Hematopoietic multipotent progenitor cell treated with erythropoietin and hydrocortisone succinate and interleukin-3 and kit ligand, for 8 days (in vitro differentiated cells): ENCODE measurements at regions not wholly inside any gene's neighbourhood (a gene's known extent, or its start where the extent isn't known, plus 50 kb on each side); places are given as distances from the start of the nearest gene placed in this dataset.
"Not testable (repeated sequence)": the region's sequence is repeated elsewhere in the genome, so short reads cannot be mapped to it uniquely, and the experiment has no call there.

Source experiments
- DNase-seq: peaks from one replicate; pipeline ENCODE4 v3.0.0-alpha.2; 2015

DNA sequence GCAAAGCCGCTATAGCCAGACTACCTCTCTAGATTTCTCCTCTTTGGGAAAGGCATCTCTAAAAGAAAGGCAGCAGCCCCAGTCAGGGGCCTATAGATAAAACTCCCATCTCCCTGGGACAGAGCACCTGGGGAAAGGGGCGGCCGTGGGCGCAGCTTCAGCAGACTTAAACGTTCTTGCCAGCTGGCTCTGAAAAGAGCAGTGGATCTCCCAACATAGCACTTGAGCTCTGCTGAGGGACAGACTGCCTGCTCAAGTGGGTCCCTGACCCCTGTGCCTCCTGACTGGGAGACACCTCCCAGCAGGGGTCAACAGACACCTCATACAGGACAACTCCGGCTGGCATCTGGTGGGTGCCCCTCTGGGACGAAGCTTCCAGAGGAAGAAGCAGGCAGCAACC is 276.5 kb downstream of the CD109 start:
- DNase-seq = not testable (repeated sequence)

DNA sequence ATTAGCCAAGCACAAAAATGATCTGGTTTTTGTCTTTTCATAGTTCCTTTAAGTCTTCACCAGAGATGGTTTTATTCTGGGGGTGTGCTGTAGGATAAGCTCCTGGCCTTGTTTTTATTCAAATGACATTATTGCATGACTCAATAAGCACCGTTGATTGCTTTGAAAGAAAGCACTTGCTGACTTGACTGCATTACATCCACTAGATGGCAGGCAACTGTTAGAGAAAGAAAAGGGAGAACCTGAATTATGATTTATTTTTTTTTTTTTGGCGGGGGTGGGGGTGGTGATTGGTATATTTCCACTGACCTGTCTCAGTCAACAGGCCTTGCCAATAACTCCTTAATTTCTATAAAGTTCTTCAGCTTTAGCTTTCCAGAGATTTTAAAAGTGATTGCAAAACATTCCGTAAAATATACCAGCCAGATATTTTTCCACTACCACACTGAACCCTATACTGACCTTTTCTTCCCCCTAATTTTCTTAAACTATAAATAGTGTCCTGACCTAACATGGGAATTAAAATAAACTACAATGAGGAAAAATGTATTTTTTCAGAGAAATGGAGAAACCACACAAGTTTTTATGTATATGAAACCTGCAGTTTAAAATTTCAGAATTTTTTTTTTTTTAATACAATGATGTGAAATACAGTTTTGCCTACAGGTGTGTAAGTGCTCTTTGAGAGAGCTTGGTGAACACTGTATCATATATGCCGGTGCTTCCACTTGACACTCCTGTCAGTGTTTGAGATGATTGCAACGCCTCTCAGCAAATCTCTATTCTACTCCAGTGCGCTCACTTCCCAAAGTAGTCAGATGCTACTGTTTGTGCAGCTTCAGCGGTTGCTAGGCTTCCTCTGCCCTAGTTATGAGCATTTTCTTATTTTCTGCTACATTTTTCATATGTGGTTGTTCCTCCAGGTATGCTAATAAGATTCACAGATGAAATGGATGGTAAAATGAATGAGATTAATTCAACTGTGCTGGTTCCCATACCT is 274.3 kb downstream of the CD109 start:
- DNase-seq = peak; percentile 51

DNA sequence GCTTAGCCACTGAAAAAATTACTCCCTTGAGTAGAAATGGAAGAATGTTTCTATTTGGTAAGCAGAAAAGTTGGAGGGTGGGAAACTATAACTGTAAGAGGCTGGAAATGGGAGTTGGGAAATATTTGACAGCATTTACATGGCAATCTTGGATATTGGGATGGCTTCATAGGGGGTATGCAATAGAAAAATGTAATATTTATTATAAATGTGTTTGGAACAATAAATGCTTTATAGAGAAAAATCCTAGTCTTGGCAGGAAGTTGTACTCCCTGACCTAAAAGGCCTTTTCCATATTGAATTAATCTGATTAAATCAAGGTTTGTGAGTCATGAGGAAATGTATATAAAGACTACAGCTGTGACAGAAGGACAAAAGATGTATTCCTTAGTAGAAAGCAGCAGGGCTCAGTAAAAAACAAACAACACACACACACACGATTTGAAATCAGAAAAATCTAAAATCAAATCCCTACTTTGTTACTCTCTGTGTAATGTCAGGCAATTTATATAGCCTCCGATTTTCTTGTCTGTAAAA is 272.3 kb downstream of the CD109 start:
- no peak for DNase-seq

DNA sequence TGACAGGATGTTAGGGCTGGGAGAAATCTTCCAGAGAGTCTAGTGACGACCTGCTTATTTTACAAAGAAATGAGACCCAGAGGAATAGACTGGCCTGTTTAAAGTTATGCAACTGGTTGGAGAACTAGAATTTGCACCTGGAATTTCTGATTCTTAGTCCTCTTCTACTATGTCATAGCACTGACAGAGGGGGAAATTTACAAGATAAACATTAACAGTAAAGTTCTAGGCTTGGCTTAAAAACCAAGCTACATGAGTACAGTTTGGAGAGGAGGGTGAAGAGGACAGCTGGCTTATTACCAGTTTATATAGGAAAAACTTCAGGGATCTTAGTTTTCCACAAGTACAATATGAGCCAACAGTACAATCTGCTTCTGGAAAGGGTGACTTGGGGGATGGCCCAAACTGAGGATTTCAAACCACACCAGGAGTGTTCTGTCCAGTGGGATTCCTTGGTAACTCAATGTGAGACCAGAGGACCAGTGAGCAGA is 269.6 kb downstream of the CD109 start:
- DNase-seq = no peak

DNA sequence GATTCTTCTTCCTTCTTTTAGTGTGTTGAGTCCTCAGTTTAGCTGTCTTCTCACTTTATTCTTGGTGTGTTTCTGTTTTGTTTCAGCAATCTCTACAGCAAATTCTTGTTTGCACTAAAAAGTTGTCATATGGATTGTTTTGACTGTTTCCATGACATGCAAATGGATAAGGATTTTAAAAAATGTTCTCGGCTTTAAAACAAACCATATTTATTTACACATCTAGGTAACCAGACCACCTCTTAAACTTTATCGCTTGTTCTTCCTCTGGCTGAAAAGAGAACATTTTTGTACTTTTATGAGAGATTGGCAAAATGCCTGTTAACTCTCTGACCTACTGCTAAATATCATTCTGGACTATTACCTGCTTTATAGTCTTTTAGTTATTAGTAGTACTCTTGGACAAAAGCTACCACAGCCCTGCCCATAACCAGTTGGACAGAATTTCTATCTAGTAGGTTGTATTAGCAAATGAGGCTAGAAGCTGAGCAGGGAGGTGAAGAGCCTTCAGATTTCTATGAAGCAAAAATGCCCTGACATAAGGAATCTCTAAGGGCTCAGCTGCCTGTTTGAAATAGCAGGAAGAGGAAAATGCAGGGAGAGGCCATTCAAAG is 268.3 kb downstream of the CD109 start:
- DNase-seq = no peak

DNA sequence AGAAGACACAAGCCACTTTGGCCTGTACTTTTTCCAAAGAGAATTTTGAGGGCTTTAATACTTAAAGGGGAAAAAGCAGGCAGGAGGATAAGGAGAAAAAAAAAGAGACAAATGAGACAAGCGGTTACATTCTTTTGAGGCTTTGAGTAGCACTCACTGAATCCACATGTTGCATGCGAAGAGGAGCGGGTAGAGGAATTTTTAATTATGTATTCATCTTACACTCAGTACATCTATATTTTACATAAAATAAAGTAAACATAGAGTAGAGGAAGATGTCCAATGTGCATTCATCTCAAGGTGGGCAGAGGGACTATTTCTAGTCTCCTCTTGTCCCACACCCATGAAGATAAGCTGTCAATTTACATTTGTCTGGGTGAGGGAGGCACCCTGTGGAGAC is 266.9 kb downstream of the CD109 start:
- DNase-seq = no peak

DNA sequence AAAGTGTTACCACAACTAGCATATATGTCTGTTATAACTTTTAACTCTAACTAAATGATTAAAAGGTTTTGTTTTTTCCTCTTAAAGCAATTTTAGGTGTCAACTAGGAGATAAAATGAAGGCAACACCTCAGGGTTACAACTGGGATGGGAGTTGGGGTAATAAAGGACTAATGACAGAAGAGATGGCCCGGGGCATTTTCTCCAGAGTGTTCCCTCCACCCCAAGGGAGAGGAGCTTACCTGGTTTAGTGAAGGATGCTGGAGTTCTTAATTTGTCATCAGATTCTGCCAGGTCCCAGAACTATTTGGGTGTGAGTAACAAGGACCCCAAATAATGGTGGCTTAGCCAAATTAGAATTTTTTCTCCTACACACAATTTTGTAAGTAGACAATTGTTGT is 260.3 kb downstream of the CD109 start:
- no peak for DNase-seq

DNA sequence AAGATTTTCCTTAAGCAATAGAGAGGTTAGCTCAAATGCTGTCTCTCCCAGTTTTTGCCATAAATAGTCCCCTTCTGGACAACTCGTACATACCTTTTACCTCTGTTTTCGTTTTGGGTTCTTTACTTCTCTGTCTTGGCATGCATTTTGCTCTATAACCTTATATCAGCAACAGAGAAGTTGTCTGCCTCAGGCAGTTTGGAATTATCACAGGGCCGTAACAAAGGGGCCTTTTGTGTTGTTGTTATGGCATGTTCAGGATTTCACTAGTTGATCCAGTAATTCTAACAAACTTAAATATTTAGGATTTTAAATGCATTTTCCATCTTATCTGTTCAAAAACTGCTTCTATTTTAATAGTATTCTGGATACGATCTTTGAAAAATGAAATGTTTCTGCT is 259.8 kb downstream of the CD109 start:
- DNase-seq = no peak

DNA sequence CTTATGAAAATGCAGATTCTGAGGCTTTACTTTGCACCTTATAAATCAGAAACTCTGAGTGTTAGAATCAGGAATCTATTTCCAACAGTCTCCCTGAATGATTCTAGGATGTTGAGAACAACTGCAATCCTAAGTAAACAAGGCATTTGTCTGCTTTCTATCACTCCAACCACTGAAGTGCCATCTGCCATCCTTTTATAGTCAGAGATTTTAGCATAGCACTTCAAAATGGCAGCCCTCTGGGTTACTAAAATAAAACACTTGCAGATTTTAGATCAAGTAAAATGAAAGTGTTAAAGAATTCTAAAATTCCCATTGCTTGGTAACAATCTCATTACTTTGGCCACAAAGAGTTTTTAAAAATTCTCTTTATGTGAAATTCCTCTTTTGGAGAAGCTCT is 258.9 kb downstream of the CD109 start:
- DNase-seq = no peak

DNA sequence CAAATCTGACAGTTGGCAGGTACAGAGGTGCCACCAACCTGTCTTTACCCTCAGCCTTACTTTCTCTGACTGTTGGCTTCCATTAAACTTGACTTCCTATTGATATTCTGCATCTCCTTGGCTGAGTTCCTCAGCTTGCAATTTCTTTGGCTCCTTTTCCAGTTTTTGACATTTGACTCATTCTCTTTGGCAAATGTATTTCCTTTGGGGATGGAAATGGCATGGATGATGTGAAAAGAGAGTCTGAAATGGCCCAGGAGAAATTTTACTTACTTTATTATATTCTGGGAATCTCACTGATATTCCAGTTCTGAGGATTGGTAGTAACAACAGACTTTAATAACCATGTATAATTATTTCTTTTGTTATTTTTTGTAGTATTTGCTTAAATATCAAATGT is 255.2 kb downstream of the CD109 start:
- no peak for DNase-seq

DNA sequence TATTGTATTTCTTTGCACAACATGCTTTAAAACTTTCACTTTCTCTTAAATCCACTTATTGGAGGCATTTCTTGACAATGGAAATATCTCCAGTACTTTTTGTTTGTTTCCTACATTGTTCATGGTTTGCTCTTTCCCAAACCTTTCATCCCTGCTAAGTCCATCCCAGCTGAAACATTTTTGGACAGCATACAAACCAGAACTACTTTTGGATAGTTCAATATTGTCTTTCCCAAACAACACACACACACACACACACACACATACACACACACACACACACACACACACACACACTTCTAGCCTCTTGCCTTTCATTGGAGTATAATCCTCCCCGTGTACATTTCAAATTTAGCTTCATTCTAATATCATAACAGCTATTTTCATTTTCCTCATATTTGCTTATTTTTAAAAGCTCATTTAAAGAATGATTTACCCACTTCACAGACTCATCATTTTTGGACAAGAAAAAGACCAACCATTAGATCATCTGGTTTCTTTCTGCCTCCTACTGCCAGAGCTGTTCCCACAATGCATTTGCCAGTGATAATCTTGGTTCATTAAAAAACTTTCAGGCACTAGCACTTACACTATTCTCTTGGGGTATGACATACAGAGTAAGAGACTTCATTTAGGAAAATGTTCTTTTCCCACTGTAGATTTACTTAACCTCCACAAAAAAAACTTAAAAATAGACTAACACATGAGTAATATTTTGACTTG is 248.1 kb downstream of the CD109 start:
- DNase-seq = no peak

DNA sequence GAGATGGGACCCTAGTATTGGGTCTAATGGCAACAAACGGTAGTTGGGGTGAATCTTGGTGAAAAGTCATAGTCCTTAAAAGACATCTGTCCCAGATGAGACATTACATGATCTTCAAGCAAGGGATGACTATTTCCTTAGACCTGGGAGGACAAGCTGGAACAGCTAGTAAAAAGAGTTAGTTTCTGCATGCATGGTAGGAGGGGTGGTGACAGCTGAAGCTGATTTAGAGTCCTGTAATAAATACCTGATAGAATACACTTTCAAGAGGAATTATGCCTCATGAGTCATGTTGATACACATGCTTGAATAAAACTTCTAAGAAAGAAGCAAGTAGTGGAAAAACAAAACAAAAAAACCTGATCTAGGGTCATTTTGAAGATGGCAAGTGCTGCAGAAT is 247.4 kb downstream of the CD109 start:
- DNase-seq = no peak

DNA sequence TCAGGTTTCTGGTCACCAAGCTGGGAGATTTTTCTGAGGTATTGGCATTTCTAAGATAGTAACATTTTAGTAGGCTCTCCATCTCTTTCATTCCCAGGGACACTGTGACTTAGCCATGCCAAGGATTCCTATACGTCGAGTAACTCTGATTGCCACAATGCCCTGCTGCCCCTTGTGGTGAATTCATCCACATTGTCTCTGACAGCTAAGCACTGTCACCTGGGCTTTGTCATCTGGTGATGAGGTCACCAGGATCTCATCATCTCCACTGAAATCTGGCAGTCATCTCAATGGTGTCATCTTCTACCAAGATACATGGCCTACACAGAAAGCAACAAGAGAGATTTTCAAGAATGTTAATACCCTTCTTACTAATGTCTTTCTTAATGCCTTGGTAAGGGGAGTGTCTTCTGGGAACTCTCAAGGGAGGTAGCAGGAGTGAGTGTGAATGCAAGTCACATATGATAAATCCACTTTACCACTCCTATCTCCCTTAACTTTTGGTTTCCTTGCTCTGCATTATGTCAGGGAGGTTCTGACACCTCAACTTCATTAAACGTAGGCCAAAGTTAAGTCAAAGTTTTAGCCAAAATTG is 246.7 kb downstream of the CD109 start:
- DNase-seq = no peak

DNA sequence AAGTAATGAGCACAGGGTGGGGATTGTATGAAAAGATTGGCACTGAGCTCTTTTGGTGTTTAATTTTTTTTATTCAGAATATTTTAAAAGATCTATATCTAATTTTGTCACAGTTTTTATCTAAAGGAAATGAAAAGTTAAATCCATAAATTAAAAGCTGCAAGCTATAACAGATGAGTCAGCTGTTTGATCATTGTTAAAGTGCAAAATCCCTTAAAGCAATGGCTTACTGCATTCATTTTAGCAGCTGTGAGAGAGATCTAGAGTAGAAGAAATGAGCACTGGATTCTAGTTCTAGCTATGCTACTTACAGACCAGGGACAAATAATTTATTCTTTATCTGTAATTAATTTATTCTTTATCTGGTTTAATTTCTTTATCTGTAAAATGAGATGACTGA is 245.9 kb downstream of the CD109 start:
- DNase-seq = no peak

DNA sequence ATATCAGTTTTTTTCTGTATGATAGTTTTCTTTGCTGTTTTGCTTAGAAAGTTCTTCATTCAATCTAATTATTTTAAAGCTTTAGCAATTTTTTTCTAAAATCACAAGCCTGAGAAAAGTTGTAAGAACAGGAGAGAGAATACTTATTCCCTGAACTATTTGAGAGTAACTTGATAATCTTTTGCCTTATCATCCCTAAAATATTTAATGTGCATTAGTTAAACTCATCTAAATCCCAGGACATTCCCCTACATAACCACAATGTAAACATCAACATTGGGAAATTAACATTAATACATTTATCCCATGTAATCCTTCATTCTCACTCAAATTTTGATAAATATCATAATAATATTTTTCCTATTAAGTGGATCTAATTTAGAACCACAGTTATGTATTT is 241.8 kb downstream of the CD109 start:
- no peak for DNase-seq

DNA sequence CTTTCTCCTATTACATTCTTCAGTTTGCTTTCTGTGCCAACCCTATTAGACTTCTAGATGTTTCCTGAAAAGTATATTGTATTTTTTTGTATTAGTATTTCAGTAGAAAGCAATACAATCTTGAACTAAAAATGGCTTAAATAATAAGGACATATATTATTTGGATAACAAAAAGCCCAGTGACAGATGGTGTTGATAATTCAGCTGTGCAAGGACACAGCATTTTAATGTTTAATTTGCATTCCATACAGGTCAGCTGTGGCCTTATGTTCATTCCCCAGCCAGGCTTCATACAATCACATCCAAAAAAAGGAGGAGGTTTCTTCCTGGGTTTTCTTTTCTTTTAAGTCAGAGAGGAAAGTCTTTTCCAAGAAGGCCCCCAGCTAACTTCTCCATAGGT is 236.9 kb downstream of the CD109 start:
- no peak for DNase-seq

DNA sequence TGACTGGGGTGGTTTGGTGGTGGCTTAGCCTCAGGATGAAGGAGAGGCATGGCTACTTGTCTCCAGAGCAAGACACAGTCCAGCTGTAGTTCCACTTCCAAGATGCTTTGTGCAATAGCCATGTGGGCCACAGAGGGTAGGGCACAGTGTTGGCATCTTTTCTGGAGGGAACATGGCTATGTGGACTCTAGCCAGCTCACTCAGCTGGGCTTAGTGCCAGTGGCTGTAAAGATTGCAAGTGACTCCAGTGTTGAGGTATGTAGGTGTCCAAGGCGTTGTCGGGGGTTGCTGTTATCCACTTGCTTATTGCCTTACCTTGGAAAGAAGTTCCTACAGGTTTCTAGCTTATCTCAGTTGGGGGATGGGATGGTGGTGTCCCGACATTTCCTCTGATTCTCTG is 233.4 kb downstream of the CD109 start:
- DNase-seq = no peak

DNA sequence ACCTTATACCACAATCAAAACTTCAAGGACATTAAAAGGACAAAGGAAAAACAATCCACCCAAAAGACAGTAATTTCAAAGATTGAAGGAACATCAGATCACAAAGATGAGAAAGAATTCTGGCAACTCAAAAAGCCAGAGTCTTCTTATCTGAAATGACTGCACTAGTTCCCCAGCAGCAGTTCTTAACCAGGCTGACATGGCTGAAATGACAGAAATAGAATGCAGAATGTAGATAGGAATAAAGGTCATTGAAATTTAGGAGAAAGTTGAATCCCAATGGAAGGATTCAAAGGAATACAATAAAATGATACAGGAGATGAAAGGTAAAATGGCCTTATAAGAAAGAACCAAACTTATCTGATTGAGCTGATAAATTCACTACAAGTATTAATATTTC is 231.4 kb downstream of the CD109 start:
- no peak for DNase-seq

DNA sequence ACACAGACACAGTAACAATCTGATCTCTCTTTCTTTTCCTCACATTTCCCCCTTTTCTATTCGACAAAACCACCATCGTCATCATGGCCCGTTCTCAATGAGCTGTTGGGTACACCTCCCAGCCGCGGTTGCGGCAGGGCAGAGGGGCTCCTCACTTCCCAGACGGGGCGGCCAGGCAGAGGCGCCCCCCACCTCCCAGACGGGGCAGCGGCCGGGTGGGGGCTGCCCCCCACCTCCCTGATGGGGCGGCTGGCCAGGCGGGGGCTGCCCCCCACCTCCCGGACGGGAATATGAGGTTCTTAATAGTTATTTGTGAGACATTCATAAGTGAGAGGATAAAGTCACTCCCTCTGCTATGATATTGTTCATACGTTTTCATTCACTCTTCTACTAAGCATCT is 229.7 kb downstream of the CD109 start:
- not testable (repeated sequence) for DNase-seq

DNA sequence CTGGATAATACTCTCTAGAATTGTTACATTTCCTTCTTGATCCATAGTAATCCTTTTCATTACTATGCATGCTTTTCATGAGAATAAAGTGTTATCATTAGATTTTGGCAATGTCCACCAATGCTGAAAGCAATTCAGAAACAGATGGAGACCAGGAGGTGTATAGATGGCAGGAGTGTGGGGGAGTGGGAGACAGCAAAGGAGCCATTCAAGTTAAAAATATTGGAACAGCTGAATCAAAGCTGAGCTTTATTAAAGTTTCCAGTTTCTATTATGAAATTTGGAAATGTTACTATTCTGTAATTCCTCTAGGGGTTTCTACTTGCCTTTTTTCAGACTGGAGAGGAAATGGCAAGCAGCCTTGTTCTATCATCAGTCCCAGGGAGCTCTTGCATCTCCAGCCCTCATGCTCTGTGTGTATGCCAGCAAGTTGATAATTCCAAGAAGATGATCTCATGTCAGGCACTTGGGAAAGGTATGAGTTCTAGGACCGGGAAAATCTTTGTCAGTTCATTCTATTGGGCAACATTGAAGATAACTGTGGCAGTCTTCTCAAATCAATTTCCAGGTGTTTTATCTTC is 228.0 kb downstream of the CD109 start:
- no peak for DNase-seq

DNA sequence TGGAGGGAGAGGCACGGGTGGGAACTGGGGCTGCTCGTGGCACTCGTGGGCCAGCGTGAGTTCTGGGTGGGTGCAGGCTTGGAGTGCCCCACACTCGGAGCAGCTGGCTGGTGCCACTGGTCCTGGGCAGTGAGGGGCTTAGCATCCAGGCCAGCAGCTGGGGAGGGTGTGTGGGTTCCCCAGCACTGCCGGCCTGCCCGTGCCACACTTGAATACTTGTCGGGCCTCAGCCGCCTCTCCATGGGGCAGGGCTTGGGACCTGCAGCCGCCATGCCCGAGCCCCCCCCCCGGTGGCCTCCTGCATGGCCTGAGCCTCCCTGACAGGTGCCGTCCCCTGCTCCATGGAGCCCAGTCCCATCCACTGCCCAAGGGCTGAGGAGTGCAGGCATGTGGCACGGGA is 207.2 kb downstream of the CD109 start:
- DNase-seq = no peak

DNA sequence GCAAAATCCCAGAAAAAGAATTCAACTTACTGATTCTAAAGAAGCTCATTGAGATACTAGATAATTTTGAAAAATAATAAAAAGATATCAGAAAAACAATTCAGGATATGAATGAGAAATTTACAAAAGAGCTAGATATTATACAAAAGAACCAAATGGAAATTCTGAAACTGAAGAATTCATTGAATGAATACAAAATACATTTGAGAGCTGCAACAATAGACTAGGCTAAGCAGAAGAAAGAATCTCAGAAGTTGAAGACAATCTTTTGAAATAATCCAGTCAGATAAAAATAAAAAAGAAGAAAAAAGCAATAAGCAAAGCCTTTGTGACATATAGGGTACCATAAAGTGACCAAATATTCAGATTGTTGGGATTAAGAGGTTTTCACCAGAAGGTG is 206.0 kb downstream of the CD109 start:
- no peak for DNase-seq

DNA sequence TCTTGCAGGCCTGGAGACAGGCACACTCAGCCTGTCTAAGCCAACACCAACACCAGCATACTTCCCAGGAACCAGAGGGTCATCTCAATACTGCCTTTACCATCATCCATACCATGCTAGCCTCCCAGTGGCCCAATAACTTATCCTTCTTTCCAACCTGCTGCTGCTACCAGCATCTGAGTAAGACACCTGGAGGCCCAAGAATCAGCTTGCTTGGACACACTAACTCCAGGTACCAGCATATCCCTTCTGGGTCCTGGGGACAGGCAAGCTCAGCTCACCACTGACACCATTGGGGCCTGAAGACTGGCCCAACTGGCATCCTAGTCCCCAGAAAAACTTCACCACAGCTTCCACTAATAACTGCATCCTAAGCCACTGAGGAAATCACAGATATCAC is 205.3 kb downstream of the CD109 start:
- no peak for DNase-seq
